ENCODE measurements at regions not wholly inside any gene's neighbourhood (a gene's known extent, or its start where the extent isn't known, plus 50 kb on each side); places are given as distances from the start of the nearest gene placed in this dataset.
"Not testable (repeated sequence)": the region's sequence is repeated elsewhere in the genome, so short reads cannot be mapped to it uniquely, and the experiment has no call there.

DNA sequence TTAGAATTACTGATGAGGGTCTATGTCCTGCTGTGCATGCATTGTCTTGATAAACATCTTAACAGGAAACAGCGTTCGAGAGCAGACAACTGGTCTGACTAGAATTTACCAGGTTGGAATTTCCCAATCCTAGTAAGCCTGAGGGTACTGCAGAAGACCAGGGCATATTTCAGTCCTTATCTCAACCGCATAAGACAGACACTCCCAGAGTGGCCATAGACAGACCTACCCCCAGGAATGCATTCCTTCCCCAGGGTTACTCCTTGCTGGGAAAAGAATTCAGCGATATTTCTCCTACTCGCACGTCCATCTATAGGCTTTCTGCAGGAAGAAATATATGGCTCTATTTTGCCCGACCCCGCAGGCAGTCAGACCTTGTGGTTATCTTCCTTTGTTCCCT lies 406.4 kb upstream of the CNTNAP5 start:
- TF ChIP-seq, protein P1, sequence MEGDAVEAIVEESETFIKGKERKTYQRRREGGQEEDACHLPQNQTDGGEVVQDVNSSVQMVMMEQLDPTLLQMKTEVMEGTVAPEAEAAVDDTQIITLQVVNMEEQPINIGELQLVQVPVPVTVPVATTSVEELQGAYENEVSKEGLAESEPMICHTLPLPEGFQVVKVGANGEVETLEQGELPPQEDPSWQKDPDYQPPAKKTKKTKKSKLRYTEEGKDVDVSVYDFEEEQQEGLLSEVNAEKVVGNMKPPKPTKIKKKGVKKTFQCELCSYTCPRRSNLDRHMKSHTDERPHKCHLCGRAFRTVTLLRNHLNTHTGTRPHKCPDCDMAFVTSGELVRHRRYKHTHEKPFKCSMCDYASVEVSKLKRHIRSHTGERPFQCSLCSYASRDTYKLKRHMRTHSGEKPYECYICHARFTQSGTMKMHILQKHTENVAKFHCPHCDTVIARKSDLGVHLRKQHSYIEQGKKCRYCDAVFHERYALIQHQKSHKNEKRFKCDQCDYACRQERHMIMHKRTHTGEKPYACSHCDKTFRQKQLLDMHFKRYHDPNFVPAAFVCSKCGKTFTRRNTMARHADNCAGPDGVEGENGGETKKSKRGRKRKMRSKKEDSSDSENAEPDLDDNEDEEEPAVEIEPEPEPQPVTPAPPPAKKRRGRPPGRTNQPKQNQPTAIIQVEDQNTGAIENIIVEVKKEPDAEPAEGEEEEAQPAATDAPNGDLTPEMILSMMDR (conservative IDR thresholded peaks at IDR 0.05; ENCODE audit: low read depth in 2 of 2): not testable (repeated sequence)
- TF ChIP-seq, protein P2, sequence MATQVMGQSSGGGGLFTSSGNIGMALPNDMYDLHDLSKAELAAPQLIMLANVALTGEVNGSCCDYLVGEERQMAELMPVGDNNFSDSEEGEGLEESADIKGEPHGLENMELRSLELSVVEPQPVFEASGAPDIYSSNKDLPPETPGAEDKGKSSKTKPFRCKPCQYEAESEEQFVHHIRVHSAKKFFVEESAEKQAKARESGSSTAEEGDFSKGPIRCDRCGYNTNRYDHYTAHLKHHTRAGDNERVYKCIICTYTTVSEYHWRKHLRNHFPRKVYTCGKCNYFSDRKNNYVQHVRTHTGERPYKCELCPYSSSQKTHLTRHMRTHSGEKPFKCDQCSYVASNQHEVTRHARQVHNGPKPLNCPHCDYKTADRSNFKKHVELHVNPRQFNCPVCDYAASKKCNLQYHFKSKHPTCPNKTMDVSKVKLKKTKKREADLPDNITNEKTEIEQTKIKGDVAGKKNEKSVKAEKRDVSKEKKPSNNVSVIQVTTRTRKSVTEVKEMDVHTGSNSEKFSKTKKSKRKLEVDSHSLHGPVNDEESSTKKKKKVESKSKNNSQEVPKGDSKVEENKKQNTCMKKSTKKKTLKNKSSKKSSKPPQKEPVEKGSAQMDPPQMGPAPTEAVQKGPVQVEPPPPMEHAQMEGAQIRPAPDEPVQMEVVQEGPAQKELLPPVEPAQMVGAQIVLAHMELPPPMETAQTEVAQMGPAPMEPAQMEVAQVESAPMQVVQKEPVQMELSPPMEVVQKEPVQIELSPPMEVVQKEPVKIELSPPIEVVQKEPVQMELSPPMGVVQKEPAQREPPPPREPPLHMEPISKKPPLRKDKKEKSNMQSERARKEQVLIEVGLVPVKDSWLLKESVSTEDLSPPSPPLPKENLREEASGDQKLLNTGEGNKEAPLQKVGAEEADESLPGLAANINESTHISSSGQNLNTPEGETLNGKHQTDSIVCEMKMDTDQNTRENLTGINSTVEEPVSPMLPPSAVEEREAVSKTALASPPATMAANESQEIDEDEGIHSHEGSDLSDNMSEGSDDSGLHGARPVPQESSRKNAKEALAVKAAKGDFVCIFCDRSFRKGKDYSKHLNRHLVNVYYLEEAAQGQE (IDR thresholded peaks at IDR 0.05; ENCODE audit: unreplicated experiment): not testable (repeated sequence)
- TF ChIP-seq ZNF331 (CRISPR knock-in tag; IDR thresholded peaks at IDR 0.05; ENCODE audit: low read depth); EZH2 (IDR thresholded peaks at IDR 0.05; ENCODE audit: low read depth, unreplicated experiment); POLR2AphosphoS5 (IDR thresholded peaks at IDR 0.05; ENCODE audit: low read depth); CREB1 (CRISPR knock-in tag; IDR thresholded peaks at IDR 0.05; ENCODE audit: low read depth); EZH2phosphoT487 (IDR thresholded peaks at IDR 0.05; ENCODE audit: unreplicated experiment); STAT1 (IDR thresholded peaks at IDR 0.05; ENCODE audit: unreplicated experiment); ZNF114 (CRISPR knock-in tag; IDR thresholded peaks at IDR 0.05): not testable (repeated sequence)

All from GM23338 (cell line).